NCI-H2196 treated with DMSO at 0.1 percent for 48 hours (cell line): ENCODE measurements at regions not wholly inside any gene's neighbourhood (a gene's known extent, or its start where the extent isn't known, plus 50 kb on each side); places are given as distances from the start of the nearest gene placed in this dataset.
"Not testable (repeated sequence)": the region's sequence is repeated elsewhere in the genome, so short reads cannot be mapped to it uniquely, and the experiment has no call there.

ENCODE experiments used
- DNase-seq: peaks from one replicate; lab custom pipeline; 2025; ENCODE audit not compliant: unreplicated experiment; lab: John Stamatoyannopoulos, UW

GRCh38 chr13:54682184-54682583, 1653.6 kb downstream of the OLFM4 start:
- no peak for DNase-seq

DNA sequence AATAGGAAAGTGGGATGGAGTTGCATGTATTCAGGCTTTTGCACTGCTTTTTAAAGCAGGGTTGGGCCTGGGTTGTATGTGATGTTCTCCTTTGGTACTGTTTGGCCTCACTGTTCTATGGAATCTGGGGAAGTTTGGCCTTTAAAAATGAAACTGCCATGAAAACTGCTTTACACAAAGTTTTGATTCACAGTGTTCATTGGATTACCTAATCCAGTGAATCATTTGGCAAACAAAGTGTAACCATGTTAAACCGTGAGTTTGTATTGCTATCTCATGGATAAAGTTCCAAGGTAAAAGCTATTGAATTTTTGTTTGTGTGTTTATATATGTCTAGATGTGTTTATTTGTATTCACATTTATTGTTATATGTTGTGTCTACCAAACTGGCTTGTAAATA, 1658.6 kb downstream of the OLFM4 start:
- no peak for DNase-seq

DNA sequence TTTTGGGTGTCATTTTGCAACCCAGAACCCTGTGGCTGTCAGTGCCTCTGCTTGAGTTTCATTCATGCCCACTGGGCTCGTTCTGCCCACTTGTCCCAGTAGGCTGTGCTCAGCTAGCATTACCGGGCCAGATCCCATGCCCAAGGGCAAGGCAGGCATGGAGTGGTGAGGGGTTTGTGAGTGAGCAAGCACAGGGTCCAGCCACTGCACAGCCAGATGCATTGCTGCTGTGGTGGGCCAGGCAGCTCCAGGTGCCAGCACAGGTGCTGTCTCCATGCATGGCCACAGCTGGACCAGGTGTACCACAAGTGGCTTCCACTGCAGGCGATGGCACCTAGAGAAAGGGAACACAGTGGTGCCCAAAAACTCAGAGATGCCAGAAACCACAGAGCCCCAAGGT, 1671.2 kb downstream of the OLFM4 start:
- no peak for DNase-seq

DNA sequence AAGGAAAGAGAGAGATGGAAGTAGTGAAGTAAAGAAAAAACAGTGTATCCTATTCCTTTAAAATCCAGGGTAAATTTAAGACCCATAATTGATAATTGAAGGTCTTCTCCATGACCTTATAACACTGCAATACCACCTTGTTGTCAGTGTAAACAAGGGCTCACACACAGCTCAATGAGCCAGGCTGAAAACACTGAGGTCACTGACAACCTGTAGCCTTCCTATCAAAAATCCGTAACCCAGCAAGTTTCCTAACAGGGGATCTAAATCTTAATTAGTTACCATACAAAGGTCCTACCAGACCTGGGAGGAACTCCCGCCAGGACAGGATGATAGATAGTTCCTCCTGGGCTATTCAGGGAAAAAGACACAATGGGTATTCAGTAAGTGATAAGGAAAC, 1677.1 kb downstream of the OLFM4 start:
- no peak for DNase-seq

GRCh38 chr13:54706336-54706735, 1677.7 kb downstream of the OLFM4 start:
- no peak for DNase-seq

DNA sequence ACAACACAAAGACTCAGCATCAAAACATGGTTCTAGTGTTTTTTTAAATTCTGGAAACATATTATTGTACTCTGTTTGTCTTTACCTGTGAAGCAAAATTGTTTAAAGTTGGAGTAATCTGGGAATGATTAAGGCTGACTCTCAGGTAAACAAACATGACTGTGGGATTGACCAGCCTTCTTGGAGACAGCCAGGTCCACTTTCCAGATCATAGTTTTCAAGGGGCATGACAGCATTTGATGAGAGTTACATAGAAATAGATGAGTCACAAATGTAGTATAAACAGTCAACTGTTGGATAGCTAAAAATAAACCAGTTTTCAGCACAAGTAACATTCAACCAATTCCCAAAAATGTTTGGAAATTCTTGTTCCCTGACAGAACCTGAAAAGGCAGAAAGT, 1680.9 kb downstream of the OLFM4 start:
- DNase-seq = no peak

DNA sequence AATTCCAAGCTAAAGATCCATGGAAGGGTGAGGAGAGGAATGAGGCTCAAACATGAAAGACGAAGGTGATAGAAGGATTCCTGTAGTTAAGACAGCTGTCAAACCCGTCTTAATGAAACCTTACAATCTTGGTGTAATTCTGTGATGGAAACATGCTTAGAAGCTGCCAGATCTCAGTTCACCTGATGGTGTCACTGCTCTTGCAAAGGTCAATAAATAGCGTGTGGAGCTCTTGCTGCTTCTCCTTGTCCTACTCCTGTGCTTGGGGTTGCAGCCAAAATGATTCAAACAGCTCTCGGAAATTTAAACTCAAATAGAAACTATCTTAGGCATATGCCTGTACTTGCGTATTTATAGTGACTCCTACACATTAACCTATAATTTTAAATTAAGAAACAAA, 1705.0 kb downstream of the OLFM4 start:
- no peak for DNase-seq

DNA sequence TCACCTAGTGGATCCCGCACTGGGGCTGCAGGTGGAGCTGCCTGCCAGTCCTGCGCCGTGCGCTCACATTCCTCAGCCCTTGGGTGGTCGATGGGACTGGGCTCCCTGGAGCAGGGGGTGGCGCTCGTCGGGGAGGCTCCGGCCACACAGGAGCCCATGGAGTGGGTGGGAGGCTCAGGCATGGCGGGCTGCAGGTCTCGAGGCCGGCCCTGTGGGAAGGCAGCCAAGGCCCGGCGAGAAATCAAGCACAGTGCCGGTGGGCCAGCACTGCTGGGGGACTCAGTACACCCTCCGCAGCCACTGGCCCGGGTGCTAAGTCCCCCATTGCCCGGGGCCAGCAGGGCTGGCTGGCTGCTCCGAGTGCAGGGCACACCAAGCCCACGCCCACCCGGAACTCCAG, 1708.6 kb downstream of the OLFM4 start:
- DNase-seq = not testable (repeated sequence)

- no peak for DNase-seq
These were observed 1714.4 kb downstream of the OLFM4 start for GRCh38 chr13:54742984-54743383.

GRCh38 chr13:54744747-54745146, 1716.1 kb downstream of the OLFM4 start:
- no peak for DNase-seq

- no peak for DNase-seq
These were observed 1721.9 kb downstream of the OLFM4 start for GRCh38 chr13:54750521-54750920.

DNA sequence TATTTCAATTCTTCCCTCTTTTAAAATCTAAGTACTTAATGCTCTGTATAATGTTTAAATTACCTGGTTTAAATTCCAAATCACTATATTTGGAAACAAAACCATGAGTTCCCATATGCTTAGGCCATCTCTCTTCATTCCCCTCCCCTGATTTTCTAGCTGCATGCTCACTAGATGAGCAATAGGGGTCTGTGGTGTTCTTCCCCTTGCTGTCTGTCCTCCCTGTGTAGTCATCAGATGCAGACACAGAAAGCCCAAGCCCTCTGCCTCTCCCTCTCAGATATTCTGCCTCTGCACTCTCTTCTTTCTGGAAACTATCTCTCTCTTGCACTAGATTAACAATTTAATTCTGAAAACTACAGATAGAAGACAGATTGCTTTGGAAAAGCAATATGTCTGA, 1730.2 kb downstream of the OLFM4 start:
- no peak for DNase-seq

- DNase-seq = no peak
These were observed 1739.6 kb downstream of the OLFM4 start for GRCh38 chr13:54768214-54768613.

DNA sequence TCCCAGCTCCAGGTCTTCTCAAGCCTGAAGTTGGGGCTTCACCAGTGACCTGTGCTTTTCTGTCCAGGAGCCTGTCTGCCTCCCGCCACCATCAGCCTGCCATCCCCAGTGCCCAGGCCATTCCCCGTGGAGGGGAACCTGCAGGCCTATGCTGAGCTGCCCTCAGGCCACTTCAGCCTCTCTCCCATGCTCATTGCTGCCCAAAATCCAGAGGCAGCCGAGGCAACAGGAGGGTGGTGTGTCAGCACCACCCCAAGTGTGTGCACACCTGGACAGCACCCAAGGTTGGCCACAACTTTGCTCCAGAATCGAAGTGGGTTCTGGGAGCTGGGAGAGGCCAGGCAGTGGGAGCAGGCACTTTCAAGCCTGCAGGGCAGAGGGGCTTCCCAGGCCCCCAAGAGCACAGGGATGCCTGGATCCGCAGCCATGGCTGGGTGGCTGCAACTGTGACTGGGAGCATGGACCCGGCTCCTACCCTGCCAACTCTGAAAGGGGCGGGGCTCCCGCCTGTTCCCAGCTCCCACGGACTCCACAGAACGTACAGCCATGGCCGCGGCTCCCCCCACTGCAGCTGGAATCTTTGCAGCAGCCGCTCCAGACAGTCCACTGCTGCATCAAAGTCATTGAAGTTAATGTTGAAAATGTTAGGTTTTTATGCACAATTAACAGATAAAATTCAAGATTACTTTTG, 1747.0 kb downstream of the OLFM4 start:
- DNase-seq = no peak

- DNase-seq = no peak
These were observed 1759.1 kb downstream of the OLFM4 start for GRCh38 chr13:54787754-54788153.

DNA sequence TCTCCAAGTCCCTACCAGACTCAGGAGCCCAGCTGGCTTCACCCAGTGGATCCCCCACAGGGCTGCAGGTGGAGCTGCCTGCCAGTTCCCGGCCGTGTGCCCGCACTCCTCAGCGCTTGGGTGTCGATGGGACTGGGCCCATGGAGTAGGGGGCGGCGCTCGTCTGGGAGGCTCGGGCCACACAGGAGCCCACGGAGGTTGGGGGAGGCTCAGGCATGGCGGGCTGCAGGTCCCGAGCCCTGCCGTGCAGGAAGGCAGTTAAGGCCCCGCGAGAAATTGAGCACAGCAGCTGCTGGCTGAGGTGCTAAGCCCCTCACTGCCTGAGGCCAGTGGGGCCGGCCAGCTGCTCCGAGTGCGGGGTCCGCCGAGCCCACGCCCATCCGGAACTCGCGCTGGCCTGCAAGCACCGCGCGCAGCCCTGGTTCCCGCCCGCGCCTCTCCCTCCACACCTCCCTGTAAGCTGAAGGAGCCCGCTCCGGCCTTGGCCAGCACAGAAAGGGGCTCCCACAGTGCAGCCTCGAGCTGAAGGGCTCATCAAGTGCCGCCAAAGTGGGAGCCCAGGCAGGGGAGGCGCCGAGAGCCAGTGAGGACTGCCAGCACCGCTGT, 1771.1 kb downstream of the OLFM4 start:
- no peak for DNase-seq

GRCh38 chr13:54802226-54802625, 1773.6 kb downstream of the OLFM4 start:
- no peak for DNase-seq

GRCh38 chr13:54805743-54806142, 1777.1 kb downstream of the OLFM4 start:
- DNase-seq = no peak

GRCh38 chr13:54821938-54822470, 1793.4 kb downstream of the OLFM4 start:
- not testable (repeated sequence) for DNase-seq

DNA sequence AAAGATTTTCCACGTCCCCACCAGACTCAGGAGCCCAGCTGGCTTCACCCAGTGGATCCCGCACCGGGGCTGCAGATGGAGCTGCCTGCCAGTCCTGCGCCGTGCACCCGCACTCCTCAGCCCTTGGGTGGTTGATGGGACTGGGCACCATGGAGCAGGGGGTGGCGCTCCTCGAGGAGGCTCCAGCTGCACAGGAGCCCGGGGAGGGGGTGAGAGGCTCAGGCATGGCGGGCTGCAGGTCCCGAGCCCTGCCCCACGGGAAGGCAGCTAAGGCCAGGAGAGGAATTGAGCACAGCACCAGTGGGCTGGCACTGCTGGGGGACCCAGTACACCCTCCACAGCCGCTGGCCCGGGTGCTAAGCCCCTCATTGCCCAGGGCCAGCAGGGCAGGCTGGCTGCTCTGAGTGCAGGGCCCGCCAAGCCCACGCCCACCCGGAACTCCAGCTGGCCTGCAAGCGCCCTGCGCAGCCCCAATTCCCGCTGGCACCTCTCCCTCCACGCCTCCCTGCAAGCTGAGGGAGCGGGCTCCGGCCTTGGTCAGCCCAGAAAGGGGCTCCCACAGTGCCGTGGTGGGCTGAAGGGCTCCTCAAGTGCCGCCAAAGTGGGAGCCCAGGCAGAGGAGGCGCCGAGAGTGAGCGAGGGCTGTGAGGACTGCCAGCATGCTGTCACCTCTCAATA, 1800.9 kb downstream of the OLFM4 start:
- DNase-seq = not testable (repeated sequence)

DNA sequence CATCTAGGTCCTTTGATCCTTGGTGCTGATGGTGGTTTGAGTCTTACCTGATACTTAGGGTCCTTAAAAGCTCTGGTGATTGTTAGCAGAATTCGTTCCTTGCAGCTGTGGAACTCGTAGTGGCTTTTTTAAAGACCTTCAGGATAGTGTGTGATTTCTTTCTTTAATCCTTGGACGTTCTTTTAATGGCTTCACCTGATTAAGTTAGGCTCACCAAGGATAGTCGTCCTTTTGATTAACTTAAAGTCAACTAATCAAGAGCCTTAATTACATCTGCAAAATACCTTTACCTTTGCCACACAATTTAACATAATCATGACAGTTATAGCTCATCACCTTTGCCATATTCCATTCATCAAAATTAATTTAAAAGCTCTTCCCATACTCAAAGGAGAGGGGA, 1807.7 kb downstream of the OLFM4 start:
- DNase-seq = no peak

DNA sequence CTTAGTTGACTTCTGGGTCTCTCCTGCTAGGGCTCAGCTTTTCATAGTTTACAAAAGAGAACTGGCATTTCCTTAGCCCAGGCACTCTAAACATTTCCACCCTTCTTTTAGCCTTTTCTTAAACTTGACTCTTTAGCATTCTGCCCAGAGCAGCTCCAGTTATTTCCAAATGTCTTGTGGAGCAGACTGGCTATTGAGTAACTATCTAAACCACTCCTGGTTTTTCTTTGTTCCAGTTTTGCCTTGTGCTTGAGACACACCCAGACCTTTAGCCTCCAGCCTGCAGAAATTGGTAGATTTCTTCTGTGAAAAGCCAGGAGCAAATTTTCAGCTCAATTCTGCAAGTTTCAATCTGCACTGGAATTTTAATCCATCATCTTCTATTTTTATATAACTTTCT, 1813.1 kb downstream of the OLFM4 start:
- no peak for DNase-seq
